Astrocyte of the spinal cord (primary cell): ENCODE measurements at regions not wholly inside any gene's neighbourhood (a gene's known extent, or its start where the extent isn't known, plus 50 kb on each side); places are given as distances from the start of the nearest gene placed in this dataset.

ENCODE experiments used
- DNase-seq: peaks from one replicate; pipeline ENCODE4 v3.0.0; 2011; ENCODE audit warnings: low read depth, low spot score
- H3K4me3 ChIP-seq: 2 replicates; pipeline ENCODE4 v1.5.1; 2011; ENCODE audit warnings: low read depth, mild to moderate bottlenecking, low read length, moderate library complexity
- CTCF ChIP-seq: IDR thresholded peaks from 2 replicates; pipeline ENCODE4 v1.5.1; 2012; ENCODE audit warnings: low read depth, mild to moderate bottlenecking, low read length, inconsistent platforms
- in situ Hi-C: cut with HindIII; loops from 2 replicates; pipeline ENCODE4 v1.10.0; 2017; ENCODE audit warnings: low sequenced_read_pairs

GRCh38 chr6:165181951-165182414, 127.4 kb downstream of the C6orf118 start:
- no peak overlapping the region for H3K4me3 ChIP-seq
- in situ Hi-C loops = no loop called here
- peak; percentile 70 for DNase-seq
- no peak for TF ChIP-seq CTCF

GRCh38 chr6:165178056-165178455, 131.3 kb downstream of the C6orf118 start:
- DNase-seq = no peak
- in situ Hi-C loops = no loop called here
- H3K4me3 ChIP-seq = no peak overlapping the region
- TF ChIP-seq CTCF = no peak

GRCh38 chr6:165173484-165173883, 135.9 kb downstream of the C6orf118 start:
- no peak overlapping the region for H3K4me3 ChIP-seq
- TF ChIP-seq CTCF = no peak
- no peak for DNase-seq
- in situ Hi-C loops = no loop called here

- DNase-seq = no peak
- in situ Hi-C loops = no loop called here
- TF ChIP-seq CTCF = no peak
- H3K4me3 ChIP-seq = no peak overlapping the region
Measured at GRCh38 chr6:165167861-165168260, 141.5 kb downstream of the C6orf118 start.

GRCh38 chr6:165167311-165167710, 142.1 kb downstream of the C6orf118 start:
- in situ Hi-C loops = no loop called here
- no peak for DNase-seq
- H3K4me3 ChIP-seq = no peak overlapping the region
- TF ChIP-seq CTCF = no peak

GRCh38 chr6:165163519-165163918, 145.9 kb downstream of the C6orf118 start:
- H3K4me3 ChIP-seq = no peak overlapping the region
- in situ Hi-C loops = no loop called here
- TF ChIP-seq CTCF = no peak
- DNase-seq = no peak

GRCh38 chr6:165159460-165159859, 149.9 kb downstream of the C6orf118 start:
- in situ Hi-C loops = no loop called here
- DNase-seq = no peak
- H3K4me3 ChIP-seq = no peak overlapping the region
- TF ChIP-seq CTCF = no peak
